Loucy (cell line): ENCODE measurements at regions not wholly inside any gene's neighbourhood (a gene's known extent, or its start where the extent isn't known, plus 50 kb on each side); places are given as distances from the start of the nearest gene placed in this dataset.

Source experiments
- H2AFZ ChIP-seq: fragments of 200-600 bp; sonication (generic); 2 replicates; pipeline ENCODE4 v1.6.0; 2016; ENCODE audit warnings: antibody characterized with exemption, mild to moderate bottlenecking, low read length, moderate library complexity
- H3F3A ChIP-seq: fragments of 200-600 bp; 2 replicates; pipeline ENCODE4 v1.6.0; 2016; ENCODE audit warnings: antibody characterized with exemption, low read depth, mild to moderate bottlenecking
- H3K27me3 ChIP-seq: fragments of 200-600 bp; sonication (generic); 2 replicates; pipeline ENCODE4 v1.6.1; 2014; ENCODE audit warnings: low read length, mild to moderate bottlenecking; ENCODE audit not compliant: insufficient read depth, poor library complexity, severe bottlenecking
- H3K36me3 ChIP-seq: fragments of 200-600 bp; sonication (generic); 2 replicates; pipeline ENCODE4 v1.6.1; 2016; ENCODE audit warnings: low read length; ENCODE audit not compliant: insufficient read depth
- H3K4me1 ChIP-seq: fragments of 200-600 bp; sonication (generic); 2 replicates; pipeline ENCODE4 v1.5.1; 2014; ENCODE audit warnings: low read length, mild to moderate bottlenecking; ENCODE audit not compliant: insufficient read depth, poor library complexity, severe bottlenecking
- H3K4me2 ChIP-seq: fragments of 200-600 bp; sonication (generic); 2 replicates; pipeline ENCODE4 v1.6.0; 2014; ENCODE audit warnings: antibody characterized with exemption, low read length, low read depth, mild to moderate bottlenecking; ENCODE audit not compliant: poor library complexity, severe bottlenecking
- H3K4me3 ChIP-seq: fragments of 200-600 bp; sonication (generic); 2 replicates; pipeline ENCODE4 v1.5.1; 2014; ENCODE audit warnings: low read length, mild to moderate bottlenecking, mixed read lengths; ENCODE audit not compliant: poor library complexity, severe bottlenecking
- H3K79me2 ChIP-seq: fragments of 200-600 bp; sonication (generic); 2 replicates; pipeline ENCODE4 v1.6.1; 2014; ENCODE audit warnings: low read length; ENCODE audit not compliant: insufficient read depth
- H3K9ac ChIP-seq: fragments of 200-600 bp; sonication (generic); 2 replicates; pipeline ENCODE4 v1.6.0; 2014; ENCODE audit warnings: mild to moderate bottlenecking, low read depth, low read length, moderate library complexity; ENCODE audit not compliant: poor library complexity, severe bottlenecking
- H3K9me2 ChIP-seq: fragments of 200-600 bp; sonication (generic); replicated peaks from 2 replicates; pipeline ENCODE4 v1.6.1; 2016; ENCODE audit warnings: low read depth, low read length, mixed read lengths
- H3K9me3 ChIP-seq: fragments of 200-600 bp; sonication (generic); 2 replicates; pipeline ENCODE4 v1.6.1; 2014; ENCODE audit warnings: mild to moderate bottlenecking, antibody characterized with exemption, low read length, low read depth; ENCODE audit not compliant: insufficient read depth
- H4K20me1 ChIP-seq: fragments of 200-600 bp; sonication (generic); 2 replicates; pipeline ENCODE4 v1.6.0; 2014; ENCODE audit warnings: antibody characterized with exemption, low read length, mild to moderate bottlenecking; ENCODE audit not compliant: insufficient read depth, poor library complexity, severe bottlenecking
- EZH2phosphoT487 ChIP-seq: fragments of 200-600 bp; IDR thresholded peaks from 2 replicates; pipeline ENCODE4 v1.6.1; 2018; ENCODE audit warnings: antibody characterized with exemption, mild to moderate bottlenecking, moderate library complexity, borderline replicate concordance
- TF ChIP-seq, protein P1 (sequence below): fragments of 200-600 bp; sonication (generic); conservative IDR thresholded peaks from 2 replicates; pipeline ENCODE4 v1.5.1; 2014; ENCODE audit warnings: mild to moderate bottlenecking, antibody characterized with exemption, low read length

GRCh38 chr12:126157575-126157966 lies 1092.3 kb downstream of the AACS start:
- Histone ChIP-seq H3K9ac (no peak overlapping the region), H3K36me3 (no peaks in the 10 kb centered on the region), H3K9me2 (no peaks in the 10 kb centered on the region), H3K9me3 (no peaks in the 10 kb centered on the region; the same call in 1 of the 2 replicates), H2AFZ (no peak overlapping the region), H4K20me1 (no peaks in the 10 kb centered on the region), H3K4me1 (no peaks in the 10 kb centered on the region), H3K79me2 (no peaks in the 10 kb centered on the region), H3K4me3 (no peak overlapping the region), H3K4me2 (no peak overlapping the region), H3K27me3 (no peaks in the 10 kb centered on the region), H3F3A (no peaks in the 10 kb centered on the region)
- TF ChIP-seq, protein P1, sequence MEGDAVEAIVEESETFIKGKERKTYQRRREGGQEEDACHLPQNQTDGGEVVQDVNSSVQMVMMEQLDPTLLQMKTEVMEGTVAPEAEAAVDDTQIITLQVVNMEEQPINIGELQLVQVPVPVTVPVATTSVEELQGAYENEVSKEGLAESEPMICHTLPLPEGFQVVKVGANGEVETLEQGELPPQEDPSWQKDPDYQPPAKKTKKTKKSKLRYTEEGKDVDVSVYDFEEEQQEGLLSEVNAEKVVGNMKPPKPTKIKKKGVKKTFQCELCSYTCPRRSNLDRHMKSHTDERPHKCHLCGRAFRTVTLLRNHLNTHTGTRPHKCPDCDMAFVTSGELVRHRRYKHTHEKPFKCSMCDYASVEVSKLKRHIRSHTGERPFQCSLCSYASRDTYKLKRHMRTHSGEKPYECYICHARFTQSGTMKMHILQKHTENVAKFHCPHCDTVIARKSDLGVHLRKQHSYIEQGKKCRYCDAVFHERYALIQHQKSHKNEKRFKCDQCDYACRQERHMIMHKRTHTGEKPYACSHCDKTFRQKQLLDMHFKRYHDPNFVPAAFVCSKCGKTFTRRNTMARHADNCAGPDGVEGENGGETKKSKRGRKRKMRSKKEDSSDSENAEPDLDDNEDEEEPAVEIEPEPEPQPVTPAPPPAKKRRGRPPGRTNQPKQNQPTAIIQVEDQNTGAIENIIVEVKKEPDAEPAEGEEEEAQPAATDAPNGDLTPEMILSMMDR: no peak
- no peak for TF ChIP-seq EZH2phosphoT487

DNA sequence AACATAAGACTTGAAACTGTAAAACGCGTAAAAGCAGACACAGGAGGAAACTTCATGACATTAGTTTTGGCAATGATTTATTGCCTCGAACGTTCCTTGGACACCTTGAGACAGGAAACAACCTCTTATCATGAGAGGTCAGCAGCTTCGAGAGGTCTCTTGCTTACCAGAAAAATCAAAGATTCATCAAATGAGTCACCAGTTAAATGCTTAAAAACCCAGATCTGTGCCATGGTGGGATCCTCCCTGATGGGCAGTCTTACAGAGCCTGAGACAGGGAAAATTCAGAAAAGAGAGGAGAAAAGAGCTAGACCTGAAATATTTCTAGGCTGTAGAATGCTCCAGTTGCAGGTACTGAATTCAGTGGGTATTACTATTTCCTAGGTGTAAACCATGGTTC lies 1093.9 kb downstream of the AACS start:
- H3K4me3 ChIP-seq: no peak overlapping the region
- no peaks in the 10 kb centered on the region for H3K27me3 ChIP-seq
- no peaks in the 10 kb centered on the region for H3K79me2 ChIP-seq
- no peaks in the 10 kb centered on the region for H3F3A ChIP-seq
- no peaks in the 10 kb centered on the region for H3K9me2 ChIP-seq
- H3K36me3 ChIP-seq: no peaks in the 10 kb centered on the region
- TF ChIP-seq EZH2phosphoT487: no peak
- TF ChIP-seq, protein P1: no peak
- H3K4me2 ChIP-seq: no peak overlapping the region
- 0 out of 2 replicates have a peak, but pooled peaks cover 3% of the 10 kb centered on the region for H3K9me3 ChIP-seq
- no peaks in the 10 kb centered on the region for H3K4me1 ChIP-seq
- H4K20me1 ChIP-seq: no peaks in the 10 kb centered on the region
- H2AFZ ChIP-seq: no peak overlapping the region
- H3K9ac ChIP-seq: no peak overlapping the region

DNA sequence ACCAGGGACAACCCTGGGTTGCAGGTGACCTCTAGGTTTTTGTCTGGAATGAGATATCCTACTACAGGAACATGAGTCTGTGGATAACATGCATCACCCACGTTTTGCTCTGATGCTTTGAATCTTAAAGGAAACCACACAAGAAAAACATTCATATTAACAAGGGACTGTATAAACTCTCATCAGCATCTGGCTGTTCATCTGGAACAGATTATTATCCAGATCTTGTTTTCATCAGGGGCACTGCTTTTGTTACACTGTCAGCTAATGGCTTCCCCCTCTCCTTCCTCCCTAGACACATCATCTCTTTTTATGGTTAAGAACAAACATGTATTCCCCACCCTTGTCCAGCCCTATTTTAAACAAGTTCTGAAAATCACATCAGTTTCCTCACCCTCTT lies 1095.7 kb downstream of the AACS start:
- no peaks in the 10 kb centered on the region for H3K9me2 ChIP-seq
- H3F3A ChIP-seq: no peaks in the 10 kb centered on the region
- H4K20me1 ChIP-seq: no peaks in the 10 kb centered on the region
- no peak overlapping the region for H3K4me3 ChIP-seq
- 0 out of 2 replicates have a peak, but pooled peaks cover 3% of the 10 kb centered on the region for H3K9me3 ChIP-seq
- no peak overlapping the region for H2AFZ ChIP-seq
- no peak for TF ChIP-seq EZH2phosphoT487
- no peak overlapping the region for H3K9ac ChIP-seq
- no peaks in the 10 kb centered on the region for H3K36me3 ChIP-seq
- H3K27me3 ChIP-seq: no peaks in the 10 kb centered on the region
- no peaks in the 10 kb centered on the region for H3K79me2 ChIP-seq
- H3K4me1 ChIP-seq: no peaks in the 10 kb centered on the region
- H3K4me2 ChIP-seq: no peak overlapping the region

- H3K4me3 ChIP-seq: no peak overlapping the region
- H3K9ac ChIP-seq: no peak overlapping the region
- no peaks in the 10 kb centered on the region for H3K4me1 ChIP-seq
- H3K27me3 ChIP-seq: no peaks in the 10 kb centered on the region
- no peaks in the 10 kb centered on the region for H3K36me3 ChIP-seq
- H3K79me2 ChIP-seq: no peaks in the 10 kb centered on the region
- TF ChIP-seq, protein P1: no peak
- no peak for TF ChIP-seq EZH2phosphoT487
- H3K4me2 ChIP-seq: no peak overlapping the region
- no peak overlapping the region for H2AFZ ChIP-seq
- H3K9me2 ChIP-seq: no peaks in the 10 kb centered on the region
- H4K20me1 ChIP-seq: no peaks in the 10 kb centered on the region
- H3F3A ChIP-seq: no peaks in the 10 kb centered on the region
- H3K9me3 ChIP-seq: 0 out of 2 replicates have a peak, but pooled peaks cover 3% of the 10 kb centered on the region
Measured at GRCh38 chr12:126163984-126164383, 1098.7 kb downstream of the AACS start.
